Progenitor cell of endocrine pancreas (in vitro differentiated cells): ENCODE measurements at regions not wholly inside any gene's neighbourhood (a gene's known extent, or its start where the extent isn't known, plus 50 kb on each side); places are given as distances from the start of the nearest gene placed in this dataset.

Experiments used
- DNase-seq: peaks from one replicate; pipeline ENCODE4 v3.0.0; 2021; ENCODE audit warnings: low spot score; ENCODE audit not compliant: unreplicated experiment
- H3K27ac Mint-ChIP-seq: 2 replicates; pipeline ENCODE4 v1.8.0; 2021; ENCODE audit warnings: mild to moderate bottlenecking, moderate library complexity, mixed read lengths
- H3K27me3 Mint-ChIP-seq: 2 replicates; pipeline ENCODE4 v1.8.0; 2021; ENCODE audit warnings: mixed read lengths
- H3K36me3 Mint-ChIP-seq: 2 replicates; pipeline ENCODE4 v1.8.0; 2022; ENCODE audit warnings: mixed read lengths; ENCODE audit not compliant: insufficient read depth
- H3K4me1 Mint-ChIP-seq: 2 replicates; pipeline ENCODE4 v1.8.0; 2021; ENCODE audit warnings: low read depth, mixed read lengths
- H3K4me3 Mint-ChIP-seq: 2 replicates; pipeline ENCODE4 v1.8.0; 2021; ENCODE audit warnings: low read depth, mild to moderate bottlenecking, moderate library complexity, mixed read lengths
- H3K9me3 Mint-ChIP-seq: 2 replicates; pipeline ENCODE4 v1.8.0; 2021; ENCODE audit warnings: low read depth, mixed read lengths
- TF ChIP-seq, protein P1 (sequence below): fragments of 200-600 bp; sonication (generic); IDR thresholded peaks from one replicate; pipeline ENCODE4 v1.5.0; 2021; ENCODE audit warnings: antibody characterized with exemption, mild to moderate bottlenecking; ENCODE audit not compliant: unreplicated experiment

- H3K9me3 Mint-ChIP-seq: no peaks in the 10 kb centered on the region
- H3K4me3 Mint-ChIP-seq: no peak overlapping the region
- no peaks in the 10 kb centered on the region for H3K36me3 Mint-ChIP-seq
- H3K4me1 Mint-ChIP-seq: no peaks in the 10 kb centered on the region
- no peak overlapping the region for H3K27ac Mint-ChIP-seq
- no peaks in the 10 kb centered on the region for H3K27me3 Mint-ChIP-seq
- TF ChIP-seq, protein P1, sequence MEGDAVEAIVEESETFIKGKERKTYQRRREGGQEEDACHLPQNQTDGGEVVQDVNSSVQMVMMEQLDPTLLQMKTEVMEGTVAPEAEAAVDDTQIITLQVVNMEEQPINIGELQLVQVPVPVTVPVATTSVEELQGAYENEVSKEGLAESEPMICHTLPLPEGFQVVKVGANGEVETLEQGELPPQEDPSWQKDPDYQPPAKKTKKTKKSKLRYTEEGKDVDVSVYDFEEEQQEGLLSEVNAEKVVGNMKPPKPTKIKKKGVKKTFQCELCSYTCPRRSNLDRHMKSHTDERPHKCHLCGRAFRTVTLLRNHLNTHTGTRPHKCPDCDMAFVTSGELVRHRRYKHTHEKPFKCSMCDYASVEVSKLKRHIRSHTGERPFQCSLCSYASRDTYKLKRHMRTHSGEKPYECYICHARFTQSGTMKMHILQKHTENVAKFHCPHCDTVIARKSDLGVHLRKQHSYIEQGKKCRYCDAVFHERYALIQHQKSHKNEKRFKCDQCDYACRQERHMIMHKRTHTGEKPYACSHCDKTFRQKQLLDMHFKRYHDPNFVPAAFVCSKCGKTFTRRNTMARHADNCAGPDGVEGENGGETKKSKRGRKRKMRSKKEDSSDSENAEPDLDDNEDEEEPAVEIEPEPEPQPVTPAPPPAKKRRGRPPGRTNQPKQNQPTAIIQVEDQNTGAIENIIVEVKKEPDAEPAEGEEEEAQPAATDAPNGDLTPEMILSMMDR: no peak
- no peak for DNase-seq
Observed at GRCh38 chr5:105783811-105784210, 1886.9 kb downstream of the EFNA5 start.

DNA sequence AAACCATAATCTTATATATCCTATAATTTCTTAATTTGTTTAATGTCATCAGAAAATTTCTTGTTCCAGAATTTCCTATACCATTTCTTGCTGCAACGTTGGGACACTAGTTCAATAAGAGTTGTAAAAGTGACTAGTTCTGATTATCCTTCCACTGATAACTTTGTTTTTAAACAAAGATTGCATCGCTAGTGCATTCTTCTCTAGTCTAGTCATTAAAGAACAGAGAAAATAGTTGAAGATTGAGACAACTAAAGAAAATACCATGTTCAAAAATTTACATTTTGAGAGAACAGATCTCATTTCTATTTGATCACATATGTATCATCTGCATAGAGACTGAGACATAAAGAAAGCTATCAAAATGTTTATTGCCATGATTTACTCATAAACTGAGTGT, 1888.2 kb downstream of the EFNA5 start:
- no peaks in the 10 kb centered on the region for H3K4me1 Mint-ChIP-seq

DNA sequence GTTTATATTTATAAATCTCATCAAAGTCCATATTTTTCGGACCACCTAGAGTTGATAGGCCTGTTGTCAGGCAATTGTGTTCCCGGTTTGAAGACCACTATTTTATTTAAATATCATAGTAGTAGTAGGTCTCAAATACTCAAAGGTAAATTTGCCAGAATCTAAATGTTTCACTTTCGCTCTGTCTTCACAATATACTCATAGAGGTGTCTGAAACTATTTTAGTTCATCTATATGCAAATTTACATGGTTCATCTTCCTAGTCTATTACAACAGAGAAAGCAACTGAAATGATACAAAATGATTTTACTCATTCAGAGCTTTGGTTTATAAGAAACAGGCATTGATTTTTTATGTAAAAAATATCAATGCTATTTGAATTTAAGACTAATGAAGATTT, 1897.5 kb downstream of the EFNA5 start:
- no peaks in the 10 kb centered on the region for H3K9me3 Mint-ChIP-seq

More for the DNA sequence above, 1888.2 kb downstream of the EFNA5 start:
- no peak overlapping the region for H3K27ac Mint-ChIP-seq
- no peaks in the 10 kb centered on the region for H3K36me3 Mint-ChIP-seq
- no peak overlapping the region for H3K4me3 Mint-ChIP-seq
- TF ChIP-seq, protein P1: no peak
- no peaks in the 10 kb centered on the region for H3K9me3 Mint-ChIP-seq
- no peak for DNase-seq
- no peaks in the 10 kb centered on the region for H3K27me3 Mint-ChIP-seq

GRCh38 chr5:105767267-105767666, 1903.5 kb downstream of the EFNA5 start:
- DNase-seq: no peak
- no peaks in the 10 kb centered on the region for H3K36me3 Mint-ChIP-seq

More for the DNA sequence above, 1897.5 kb downstream of the EFNA5 start:
- Mint-ChIP-seq H3K27ac (no peak overlapping the region), H3K4me3 (no peak overlapping the region), H3K4me1 (peaks cover 4% of the 10 kb centered on the region), H3K36me3 (no peaks in the 10 kb centered on the region), H3K27me3 (no peaks in the 10 kb centered on the region)
- TF ChIP-seq, protein P1: no peak
- no peak for DNase-seq

GRCh38 chr5:105762728-105763127, 1908.0 kb downstream of the EFNA5 start:
- Mint-ChIP-seq H3K4me1 (no peaks in the 10 kb centered on the region), H3K4me3 (no peak overlapping the region), H3K27ac (no peak overlapping the region), H3K27me3 (no peaks in the 10 kb centered on the region), H3K36me3 (peaks cover 2% of the 10 kb centered on the region), H3K9me3 (peaks cover 29% of the 10 kb centered on the region)
- TF ChIP-seq, protein P1: no peak
- DNase-seq: no peak

More at GRCh38 chr5:105767267-105767666, 1903.5 kb downstream of the EFNA5 start:
- H3K9me3 Mint-ChIP-seq: peaks cover 13% of the 10 kb centered on the region
- H3K4me3 Mint-ChIP-seq: no peak overlapping the region
- H3K27ac Mint-ChIP-seq: no peak overlapping the region
- TF ChIP-seq, protein P1: no peak
- H3K4me1 Mint-ChIP-seq: no peaks in the 10 kb centered on the region
- H3K27me3 Mint-ChIP-seq: no peaks in the 10 kb centered on the region
